A673 (cell line): ENCODE measurements at regions not wholly inside any gene's neighbourhood (a gene's known extent, or its start where the extent isn't known, plus 50 kb on each side); places are given as distances from the start of the nearest gene placed in this dataset.

Experiments used
- EZH2 ChIP-seq: fragments of 200-600 bp; sonication (generic); IDR thresholded peaks from 2 replicates; pipeline ENCODE4 v1.6.1; 2017; ENCODE audit warnings: borderline replicate concordance, low read depth, mild to moderate bottlenecking, mixed read lengths, antibody characterized with exemption, low read length; ENCODE audit not compliant: poor library complexity, severe bottlenecking
- TF ChIP-seq, protein P1 (sequence below): fragments of 300-800, 200-600 bp; sonication (generic); conservative IDR thresholded peaks from 2 replicates; pipeline ENCODE4 v1.5.1; 2017; ENCODE audit warnings: low read depth, mild to moderate bottlenecking, antibody characterized with exemption, low read length, moderate library complexity, mixed read lengths

GRCh38 chr5:3302228-3302627, 293.4 kb upstream of the IRX1 start:
- TF ChIP-seq, protein P1, sequence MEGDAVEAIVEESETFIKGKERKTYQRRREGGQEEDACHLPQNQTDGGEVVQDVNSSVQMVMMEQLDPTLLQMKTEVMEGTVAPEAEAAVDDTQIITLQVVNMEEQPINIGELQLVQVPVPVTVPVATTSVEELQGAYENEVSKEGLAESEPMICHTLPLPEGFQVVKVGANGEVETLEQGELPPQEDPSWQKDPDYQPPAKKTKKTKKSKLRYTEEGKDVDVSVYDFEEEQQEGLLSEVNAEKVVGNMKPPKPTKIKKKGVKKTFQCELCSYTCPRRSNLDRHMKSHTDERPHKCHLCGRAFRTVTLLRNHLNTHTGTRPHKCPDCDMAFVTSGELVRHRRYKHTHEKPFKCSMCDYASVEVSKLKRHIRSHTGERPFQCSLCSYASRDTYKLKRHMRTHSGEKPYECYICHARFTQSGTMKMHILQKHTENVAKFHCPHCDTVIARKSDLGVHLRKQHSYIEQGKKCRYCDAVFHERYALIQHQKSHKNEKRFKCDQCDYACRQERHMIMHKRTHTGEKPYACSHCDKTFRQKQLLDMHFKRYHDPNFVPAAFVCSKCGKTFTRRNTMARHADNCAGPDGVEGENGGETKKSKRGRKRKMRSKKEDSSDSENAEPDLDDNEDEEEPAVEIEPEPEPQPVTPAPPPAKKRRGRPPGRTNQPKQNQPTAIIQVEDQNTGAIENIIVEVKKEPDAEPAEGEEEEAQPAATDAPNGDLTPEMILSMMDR, result no peak
- no peak for TF ChIP-seq EZH2
